ENCODE measurements at regions not wholly inside any gene's neighbourhood (a gene's known extent, or its start where the extent isn't known, plus 50 kb on each side); places are given as distances from the start of the nearest gene placed in this dataset.
"Not testable (repeated sequence)": the region's sequence is repeated elsewhere in the genome, so short reads cannot be mapped to it uniquely, and the experiment has no call there.

GRCh38 chr20:56782814-56783213 is 153.7 kb downstream of the TFAP2C start:
- TF ChIP-seq, protein P1, sequence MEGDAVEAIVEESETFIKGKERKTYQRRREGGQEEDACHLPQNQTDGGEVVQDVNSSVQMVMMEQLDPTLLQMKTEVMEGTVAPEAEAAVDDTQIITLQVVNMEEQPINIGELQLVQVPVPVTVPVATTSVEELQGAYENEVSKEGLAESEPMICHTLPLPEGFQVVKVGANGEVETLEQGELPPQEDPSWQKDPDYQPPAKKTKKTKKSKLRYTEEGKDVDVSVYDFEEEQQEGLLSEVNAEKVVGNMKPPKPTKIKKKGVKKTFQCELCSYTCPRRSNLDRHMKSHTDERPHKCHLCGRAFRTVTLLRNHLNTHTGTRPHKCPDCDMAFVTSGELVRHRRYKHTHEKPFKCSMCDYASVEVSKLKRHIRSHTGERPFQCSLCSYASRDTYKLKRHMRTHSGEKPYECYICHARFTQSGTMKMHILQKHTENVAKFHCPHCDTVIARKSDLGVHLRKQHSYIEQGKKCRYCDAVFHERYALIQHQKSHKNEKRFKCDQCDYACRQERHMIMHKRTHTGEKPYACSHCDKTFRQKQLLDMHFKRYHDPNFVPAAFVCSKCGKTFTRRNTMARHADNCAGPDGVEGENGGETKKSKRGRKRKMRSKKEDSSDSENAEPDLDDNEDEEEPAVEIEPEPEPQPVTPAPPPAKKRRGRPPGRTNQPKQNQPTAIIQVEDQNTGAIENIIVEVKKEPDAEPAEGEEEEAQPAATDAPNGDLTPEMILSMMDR (IDR thresholded peaks at IDR 0.05), result not testable (repeated sequence)
- TF ChIP-seq POLR2A (IDR thresholded peaks at IDR 0.05), result not testable (repeated sequence)
